ENCODE measurements at regions not wholly inside any gene's neighbourhood (a gene's known extent, or its start where the extent isn't known, plus 50 kb on each side); places are given as distances from the start of the nearest gene placed in this dataset.

GRCh38 chr6:137372532-137372931 is 121.7 kb downstream of the OLIG3 start:
- Histone ChIP-seq H3K9me3 (ENCODE audit: insufficient read depth, low read length, severe bottlenecking) (no peaks in the 10 kb centered on the region), H3K27me3 (ENCODE audit: insufficient read depth, low read length, poor library complexity) (no peaks in the 10 kb centered on the region), H2AFZ (ENCODE audit: low read depth, low read length) (no peak overlapping the region), H3K4me3 (ENCODE audit: low read depth in 1 of 2, low read length in 2 of 2) (no peak overlapping the region), H3K4me2 (ENCODE audit: insufficient read depth, low read length) (no peak overlapping the region), H4K20me1 (ENCODE audit: insufficient read depth, low read length) (no peaks in the 10 kb centered on the region), H3K4me1 (ENCODE audit: insufficient read depth, low read length) (no peaks in the 10 kb centered on the region), H3K27ac (ENCODE audit: low read length) (no peak overlapping the region), H3K36me3 (ENCODE audit: insufficient read depth, low read length) (no peaks in the 10 kb centered on the region), H3K9ac (ENCODE audit: low read depth, low read length) (no peak overlapping the region), H3K79me2 (ENCODE audit: insufficient read depth, low read length) (no peaks in the 10 kb centered on the region)
- DNase-seq: no peak
- no peak for ATAC-seq (ENCODE audit: insufficient read depth, low read depth)
- TF ChIP-seq CTCF (IDR thresholded peaks at IDR 0.05; ENCODE audit: borderline replicate concordance, extremely low read depth, low read length, poor library complexity, severe bottlenecking) (no peak), EZH2 (IDR thresholded peaks at IDR 0.05; ENCODE audit: borderline replicate concordance, low read depth, low read length, severe bottlenecking) (no peak)

DNA sequence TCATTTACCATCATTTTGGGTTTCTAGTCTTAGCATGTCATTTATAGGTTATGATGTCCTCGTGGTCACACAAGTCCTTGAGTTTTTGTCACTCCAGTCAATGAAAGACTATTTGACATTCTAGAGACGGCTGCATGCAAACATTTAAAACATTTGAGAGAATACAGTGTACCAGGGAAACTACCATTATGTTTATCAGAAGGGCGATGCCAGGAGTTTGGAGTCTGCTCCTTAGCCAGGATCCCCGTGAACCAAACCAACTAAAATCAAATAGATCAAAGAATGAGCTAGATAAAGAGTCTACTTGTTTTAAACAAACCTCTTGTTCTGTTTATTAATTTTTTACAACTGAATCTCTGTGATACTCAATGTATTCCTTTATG is 122.6 kb downstream of the OLIG3 start:
- Histone ChIP-seq H3K4me2 (ENCODE audit: insufficient read depth, low read length) (no peak overlapping the region), H2AFZ (ENCODE audit: low read depth, low read length) (no peak overlapping the region), H3K9me3 (ENCODE audit: insufficient read depth, low read length, severe bottlenecking) (no peaks in the 10 kb centered on the region), H3K4me3 (ENCODE audit: low read depth in 1 of 2, low read length in 2 of 2) (no peak overlapping the region), H3K79me2 (ENCODE audit: insufficient read depth, low read length) (no peaks in the 10 kb centered on the region), H3K4me1 (ENCODE audit: insufficient read depth, low read length) (no peaks in the 10 kb centered on the region), H3K36me3 (ENCODE audit: insufficient read depth, low read length) (no peaks in the 10 kb centered on the region), H3K27ac (ENCODE audit: low read length) (no peak overlapping the region), H3K9ac (ENCODE audit: low read depth, low read length) (no peak overlapping the region), H3K27me3 (ENCODE audit: insufficient read depth, low read length, poor library complexity) (no peaks in the 10 kb centered on the region), H4K20me1 (ENCODE audit: insufficient read depth, low read length) (no peaks in the 10 kb centered on the region)
- DNase-seq (no peak), ATAC-seq (ENCODE audit: insufficient read depth, low read depth) (no peak)
- TF ChIP-seq CTCF (IDR thresholded peaks at IDR 0.05; ENCODE audit: borderline replicate concordance, extremely low read depth, low read length, poor library complexity, severe bottlenecking) (no peak), EZH2 (IDR thresholded peaks at IDR 0.05; ENCODE audit: borderline replicate concordance, low read depth, low read length, severe bottlenecking) (no peak)

DNA sequence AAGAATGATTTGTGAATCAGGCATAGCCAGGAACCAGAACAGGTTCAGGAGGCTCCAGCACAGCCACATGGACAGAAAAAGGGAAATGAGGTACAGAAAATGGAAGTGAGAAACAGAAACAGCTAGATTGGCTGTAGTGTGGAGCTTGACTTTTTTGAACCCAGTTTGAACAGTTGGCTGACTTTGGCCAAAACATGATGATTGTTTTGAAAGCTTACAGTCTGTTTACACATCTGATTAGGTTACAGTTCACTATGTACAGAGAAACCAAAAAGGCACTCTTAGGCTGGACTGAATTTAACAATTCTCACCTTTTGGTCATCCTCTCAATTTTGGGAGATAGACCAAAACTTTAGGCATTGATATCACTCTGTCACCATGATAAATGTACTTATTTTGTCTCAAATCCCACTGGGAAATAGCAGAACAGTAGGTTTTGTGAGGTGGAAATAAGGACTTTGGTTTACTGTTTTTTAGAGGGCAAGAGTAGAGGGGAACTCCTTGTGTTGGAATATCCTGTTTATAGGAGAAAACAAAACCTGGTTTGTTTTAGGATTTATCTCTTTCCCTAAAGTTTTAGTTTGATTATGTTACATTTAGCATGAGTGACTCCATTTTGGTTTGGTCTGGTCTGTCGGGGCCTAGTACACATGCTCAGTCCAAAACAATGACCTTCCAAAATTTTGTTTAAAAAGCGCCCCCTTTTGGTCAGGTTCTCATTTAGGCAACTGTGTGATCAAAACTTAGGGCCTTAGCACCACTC is 123.1 kb downstream of the OLIG3 start:
- no peak overlapping the region for H3K27ac ChIP-seq (ENCODE audit: low read length)
- no peak for DNase-seq
- H3K4me3 ChIP-seq (ENCODE audit: low read depth in 1 of 2, low read length in 2 of 2): no peak overlapping the region
- H3K79me2 ChIP-seq (ENCODE audit: insufficient read depth, low read length): no peaks in the 10 kb centered on the region
- ATAC-seq (ENCODE audit: insufficient read depth, low read depth): no peak
- no peaks in the 10 kb centered on the region for H3K27me3 ChIP-seq (ENCODE audit: insufficient read depth, low read length, poor library complexity)
- H3K4me2 ChIP-seq (ENCODE audit: insufficient read depth, low read length): no peak overlapping the region
- no peaks in the 10 kb centered on the region for H3K9me3 ChIP-seq (ENCODE audit: insufficient read depth, low read length, severe bottlenecking)
- no peak overlapping the region for H2AFZ ChIP-seq (ENCODE audit: low read depth, low read length)
- H4K20me1 ChIP-seq (ENCODE audit: insufficient read depth, low read length): no peaks in the 10 kb centered on the region
- H3K9ac ChIP-seq (ENCODE audit: low read depth, low read length): no peak overlapping the region
- no peaks in the 10 kb centered on the region for H3K4me1 ChIP-seq (ENCODE audit: insufficient read depth, low read length)
- TF ChIP-seq CTCF (IDR thresholded peaks at IDR 0.05; ENCODE audit: borderline replicate concordance, extremely low read depth, low read length, poor library complexity, severe bottlenecking): peak; percentile 15
- no peak for TF ChIP-seq EZH2 (IDR thresholded peaks at IDR 0.05; ENCODE audit: borderline replicate concordance, low read depth, low read length, severe bottlenecking)
- no peaks in the 10 kb centered on the region for H3K36me3 ChIP-seq (ENCODE audit: insufficient read depth, low read length)

Measured in DND-41 (cell line).